ENCODE measurements at regions not wholly inside any gene's neighbourhood (a gene's known extent, or its start where the extent isn't known, plus 50 kb on each side); places are given as distances from the start of the nearest gene placed in this dataset.

DNA sequence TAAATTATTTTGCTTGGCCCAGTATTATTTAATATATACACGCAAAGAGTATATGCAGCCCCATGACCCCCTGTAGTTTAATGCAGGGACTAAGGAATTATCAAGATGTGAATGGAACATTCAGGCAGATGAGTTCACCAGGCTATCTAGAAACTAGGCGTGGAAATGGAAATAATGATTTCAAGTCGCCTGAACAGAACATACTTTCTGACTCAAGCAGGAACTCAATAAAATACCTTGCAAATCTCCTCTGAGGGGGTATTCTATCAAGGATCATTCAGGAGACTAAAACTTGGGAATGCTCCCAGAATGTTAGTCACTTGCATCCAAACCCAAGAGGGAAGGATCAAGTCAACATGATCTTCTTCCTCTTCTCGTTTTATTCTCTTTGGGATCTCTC is 59.6 kb upstream of the RASSF6 start:
- DNase-seq (ENCODE audit: low read depth in 1 of 2, low spot score in 1 of 2) = peak in 1 of 2 donors; percentile 68
- TF ChIP-seq, protein P1, sequence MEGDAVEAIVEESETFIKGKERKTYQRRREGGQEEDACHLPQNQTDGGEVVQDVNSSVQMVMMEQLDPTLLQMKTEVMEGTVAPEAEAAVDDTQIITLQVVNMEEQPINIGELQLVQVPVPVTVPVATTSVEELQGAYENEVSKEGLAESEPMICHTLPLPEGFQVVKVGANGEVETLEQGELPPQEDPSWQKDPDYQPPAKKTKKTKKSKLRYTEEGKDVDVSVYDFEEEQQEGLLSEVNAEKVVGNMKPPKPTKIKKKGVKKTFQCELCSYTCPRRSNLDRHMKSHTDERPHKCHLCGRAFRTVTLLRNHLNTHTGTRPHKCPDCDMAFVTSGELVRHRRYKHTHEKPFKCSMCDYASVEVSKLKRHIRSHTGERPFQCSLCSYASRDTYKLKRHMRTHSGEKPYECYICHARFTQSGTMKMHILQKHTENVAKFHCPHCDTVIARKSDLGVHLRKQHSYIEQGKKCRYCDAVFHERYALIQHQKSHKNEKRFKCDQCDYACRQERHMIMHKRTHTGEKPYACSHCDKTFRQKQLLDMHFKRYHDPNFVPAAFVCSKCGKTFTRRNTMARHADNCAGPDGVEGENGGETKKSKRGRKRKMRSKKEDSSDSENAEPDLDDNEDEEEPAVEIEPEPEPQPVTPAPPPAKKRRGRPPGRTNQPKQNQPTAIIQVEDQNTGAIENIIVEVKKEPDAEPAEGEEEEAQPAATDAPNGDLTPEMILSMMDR (IDR thresholded peaks at IDR 0.05; ENCODE audit: low read depth, low read length) = no peak
- no peaks in the 10 kb centered on the region for H3K27me3 ChIP-seq
- no peaks in the 10 kb centered on the region for H3K4me1 ChIP-seq (ENCODE audit: low read depth)
- no peak overlapping the region for H3K4me3 ChIP-seq
- H3K36me3 ChIP-seq = no peaks in the 10 kb centered on the region
- H3K27ac ChIP-seq = no peak overlapping the region
- H3K9me3 ChIP-seq (ENCODE audit: low read depth) = no peaks in the 10 kb centered on the region

DNA sequence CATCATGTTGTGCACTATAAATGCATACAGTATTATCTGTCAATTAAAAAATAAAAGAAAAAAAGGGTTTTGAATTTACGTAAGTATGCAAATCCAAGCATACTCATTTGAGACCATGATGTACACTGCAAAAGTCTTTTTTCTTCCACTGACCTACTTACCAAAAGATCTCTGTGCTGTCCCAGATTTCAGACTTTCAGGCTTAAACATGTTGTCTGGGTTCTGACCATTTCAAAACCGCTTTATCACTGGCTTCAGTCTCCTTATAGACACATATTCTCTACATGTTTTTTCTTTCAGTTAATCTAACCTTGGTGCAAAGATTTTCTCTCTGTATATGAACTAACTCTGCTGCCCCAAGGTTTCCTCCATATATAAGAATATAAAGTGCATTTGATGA is 58.6 kb upstream of the CXCL8 start:
- Histone ChIP-seq H3K4me3 (no peak overlapping the region), H3K4me1 (ENCODE audit: low read depth) (no peaks in the 10 kb centered on the region), H3K27me3 (no peaks in the 10 kb centered on the region), H3K9me3 (ENCODE audit: low read depth) (no peaks in the 10 kb centered on the region), H3K27ac (no peak overlapping the region), H3K36me3 (no peaks in the 10 kb centered on the region)
- TF ChIP-seq, protein P1 (IDR thresholded peaks at IDR 0.05; ENCODE audit: low read depth, low read length) = no peak
- no peak for DNase-seq (ENCODE audit: low read depth in 1 of 2, low spot score in 1 of 2)

DNA sequence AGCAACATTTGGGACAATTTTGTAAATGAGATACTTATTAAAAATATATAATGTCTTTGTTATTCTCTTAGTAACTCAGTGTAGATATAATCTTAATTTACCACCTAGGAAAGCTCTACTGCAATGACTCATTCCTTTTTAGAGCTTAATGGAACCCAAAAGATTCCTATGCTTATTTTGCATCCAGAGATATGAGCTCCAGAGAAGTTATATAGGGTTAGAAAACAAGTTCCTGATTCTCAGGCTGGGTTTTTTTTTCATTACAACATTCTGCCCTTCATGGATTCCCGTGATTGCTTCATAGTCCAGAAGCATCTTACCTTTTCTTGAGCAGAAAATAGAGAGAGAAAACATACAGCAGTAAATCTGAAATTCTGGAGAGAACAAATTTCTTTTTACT is 57.9 kb upstream of the CXCL8 start:
- no peaks in the 10 kb centered on the region for H3K9me3 ChIP-seq (ENCODE audit: low read depth)
- no peak overlapping the region for H3K27ac ChIP-seq
- no peaks in the 10 kb centered on the region for H3K4me1 ChIP-seq (ENCODE audit: low read depth)
- TF ChIP-seq, protein P1 (IDR thresholded peaks at IDR 0.05; ENCODE audit: low read depth, low read length) = no peak
- DNase-seq (ENCODE audit: low read depth in 1 of 2, low spot score in 1 of 2) = no peak
- no peak overlapping the region for H3K4me3 ChIP-seq
- H3K36me3 ChIP-seq = no peaks in the 10 kb centered on the region
- no peaks in the 10 kb centered on the region for H3K27me3 ChIP-seq

DNA sequence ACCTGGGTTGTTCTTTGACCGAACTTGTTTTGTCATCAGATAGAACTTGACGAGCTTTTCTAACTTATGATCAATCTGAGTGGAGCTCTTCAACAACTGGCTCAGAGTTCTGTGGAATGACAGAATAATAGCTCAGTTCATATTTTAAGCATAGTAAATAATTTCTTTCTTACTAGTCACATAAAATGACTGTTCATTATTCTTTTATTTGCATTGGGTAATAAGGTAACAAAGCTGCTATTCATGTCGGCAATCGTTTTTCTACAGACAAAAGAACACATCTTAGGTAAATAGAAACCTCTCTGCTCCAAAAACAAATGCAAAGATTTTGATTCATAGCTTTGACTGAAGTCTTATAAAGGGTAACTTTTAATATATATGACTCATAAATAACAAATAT is 57.3 kb upstream of the CXCL8 start:
- Histone ChIP-seq H3K4me3 (no peak overlapping the region), H3K4me1 (ENCODE audit: low read depth) (no peaks in the 10 kb centered on the region), H3K27ac (no peak overlapping the region), H3K9me3 (ENCODE audit: low read depth) (no peaks in the 10 kb centered on the region), H3K36me3 (no peaks in the 10 kb centered on the region), H3K27me3 (no peaks in the 10 kb centered on the region)
- DNase-seq (ENCODE audit: low read depth in 1 of 2, low spot score in 1 of 2) = no peak
- TF ChIP-seq, protein P1 (IDR thresholded peaks at IDR 0.05; ENCODE audit: low read depth, low read length) = no peak

DNA sequence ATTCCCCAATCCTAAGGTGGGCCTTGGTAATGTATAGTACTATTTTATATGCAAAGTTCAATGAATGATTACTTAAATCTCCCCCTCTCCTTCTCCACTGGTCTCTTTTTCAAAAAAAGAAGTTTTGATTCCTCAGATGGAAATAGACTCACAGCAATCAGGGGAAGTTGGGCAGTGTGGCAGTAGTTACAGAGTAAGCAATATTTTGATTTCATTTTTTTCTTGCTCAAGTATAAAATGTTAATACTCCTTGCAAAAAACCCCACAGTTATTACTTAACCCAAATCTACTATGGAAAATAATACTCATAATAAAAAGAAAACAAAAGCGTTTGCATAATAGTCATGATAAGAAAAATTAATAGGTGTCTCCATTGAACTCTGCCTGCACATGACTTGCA is 56.9 kb upstream of the CXCL8 start:
- Histone ChIP-seq H3K27ac (no peak overlapping the region), H3K9me3 (ENCODE audit: low read depth) (no peaks in the 10 kb centered on the region), H3K4me3 (no peak overlapping the region), H3K36me3 (no peaks in the 10 kb centered on the region), H3K4me1 (ENCODE audit: low read depth) (no peaks in the 10 kb centered on the region), H3K27me3 (no peaks in the 10 kb centered on the region)
- TF ChIP-seq, protein P1 (IDR thresholded peaks at IDR 0.05; ENCODE audit: low read depth, low read length) = no peak
- no peak for DNase-seq (ENCODE audit: low read depth in 1 of 2, low spot score in 1 of 2)

DNA sequence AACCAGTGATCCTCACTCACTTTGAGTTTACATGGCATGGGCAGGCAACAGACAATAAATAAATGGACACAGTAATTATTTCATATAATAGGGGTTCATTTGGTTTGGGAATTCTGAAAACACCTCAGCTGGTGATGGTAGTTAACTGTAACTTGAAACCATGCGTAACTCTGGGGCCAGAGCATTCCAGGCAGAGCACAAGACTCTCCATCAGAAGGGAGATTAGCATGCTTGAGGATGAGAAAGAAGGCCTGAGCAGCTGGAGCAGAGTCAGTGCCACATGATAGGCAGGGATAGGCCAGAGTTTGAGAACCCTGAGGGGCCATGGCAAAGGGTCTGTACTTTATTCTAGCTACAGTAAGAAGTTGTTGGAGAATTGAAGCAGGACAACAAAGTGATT is 56.3 kb upstream of the CXCL8 start:
- DNase-seq (ENCODE audit: low read depth in 1 of 2, low spot score in 1 of 2) = no peak
- H3K4me3 ChIP-seq = no peak overlapping the region

More for the DNA sequence above, 56.3 kb upstream of the CXCL8 start:
- no peak overlapping the region for H3K27ac ChIP-seq
- TF ChIP-seq, protein P1 (IDR thresholded peaks at IDR 0.05; ENCODE audit: low read depth, low read length) = no peak
- H3K9me3 ChIP-seq (ENCODE audit: low read depth) = no peaks in the 10 kb centered on the region
- H3K36me3 ChIP-seq = no peaks in the 10 kb centered on the region
- H3K27me3 ChIP-seq = no peaks in the 10 kb centered on the region
- H3K4me1 ChIP-seq (ENCODE audit: low read depth) = no peaks in the 10 kb centered on the region

All from cardiac muscle cell (in vitro differentiated cells and primary cell).